GM23338 (cell line): ENCODE measurements at regions not wholly inside any gene's neighbourhood (a gene's known extent, or its start where the extent isn't known, plus 50 kb on each side); places are given as distances from the start of the nearest gene placed in this dataset.

Experiments
- ATAC-seq: fragments of 200-7000 bp; cut with Tn5 transposase; 3 replicates; pipeline ENCODE4 v1.9.1; 2020
- DNase-seq: peaks from one replicate; pipeline ENCODE4 v3.0.0-alpha.2; 2015; ENCODE audit warnings: low spot score
- H2AFZ ChIP-seq: fragments of 200-600 bp; sonication (generic); 2 replicates; pipeline ENCODE4 v1.8.0; 2016; ENCODE audit warnings: antibody characterized with exemption, mild to moderate bottlenecking, moderate library complexity
- H3F3A ChIP-seq: fragments of 200-600 bp; sonication (generic); replicated peaks from 2 replicates; pipeline ENCODE4 v1.8.0; 2017; ENCODE audit warnings: antibody characterized with exemption, mixed run types, low read depth
- H3K27ac ChIP-seq: fragments of 200-600 bp; sonication (generic); 2 replicates; pipeline ENCODE4 v1.6.1; 2016; ENCODE audit warnings: low read depth
- H3K27me3 ChIP-seq: fragments of 200-600 bp; sonication (generic); 2 replicates; pipeline ENCODE4 v1.8.0; 2016; ENCODE audit warnings: mild to moderate bottlenecking, mixed run types, moderate library complexity; ENCODE audit not compliant: insufficient read depth
- H3K36me3 ChIP-seq: fragments of 200-600 bp; sonication (generic); 2 replicates; pipeline ENCODE4 v1.8.0; 2016; ENCODE audit warnings: mild to moderate bottlenecking; ENCODE audit not compliant: insufficient read depth
- H3K4me1 ChIP-seq: fragments of 200-600 bp; sonication (generic); 2 replicates; pipeline ENCODE4 v1.8.0; 2016; ENCODE audit warnings: mild to moderate bottlenecking, moderate library complexity; ENCODE audit not compliant: insufficient read depth
- H3K4me2 ChIP-seq: fragments of 200-600 bp; sonication (generic); 2 replicates; pipeline ENCODE4 v1.7.1; 2017; ENCODE audit warnings: mixed run types
- H3K4me3 ChIP-seq: fragments of 200-600 bp; sonication (generic); 2 replicates; pipeline ENCODE4 v1.6.1; 2016; ENCODE audit warnings: mixed run types
- H3K79me2 ChIP-seq: fragments of 200-600 bp; sonication (generic); replicated peaks from 2 replicates; pipeline ENCODE4 v1.8.0; 2017; ENCODE audit warnings: mild to moderate bottlenecking; ENCODE audit not compliant: insufficient read depth
- H3K9me2 ChIP-seq: fragments of 200-600 bp; sonication (generic); 2 replicates; pipeline ENCODE4 v1.8.0; 2017; ENCODE audit not compliant: insufficient read depth
- H4K20me1 ChIP-seq: fragments of 200-600 bp; sonication (generic); replicated peaks from 2 replicates; pipeline ENCODE4 v1.8.0; 2017; ENCODE audit warnings: mild to moderate bottlenecking; ENCODE audit not compliant: insufficient read depth
- H3K27ac Mint-ChIP-seq: 2 replicates; pipeline ENCODE4 v1.8.0; 2020; ENCODE audit warnings: inconsistent platforms, mild to moderate bottlenecking, moderate library complexity, mixed read lengths
- H3K27me3 Mint-ChIP-seq: 3 replicates; pipeline ENCODE4 v1.8.0; 2022; ENCODE audit warnings: low read depth, mild to moderate bottlenecking, moderate library complexity, mixed read lengths, inconsistent platforms; ENCODE audit not compliant: insufficient read depth, poor library complexity
- H3K36me3 Mint-ChIP-seq: 3 replicates; pipeline ENCODE4 v1.8.0; 2021; ENCODE audit warnings: low read depth, mild to moderate bottlenecking, inconsistent platforms, moderate library complexity, mixed read lengths
- H3K4me1 Mint-ChIP-seq: 3 replicates; pipeline ENCODE4 v1.8.0; 2020; ENCODE audit warnings: mild to moderate bottlenecking, inconsistent platforms, mixed read lengths
- H3K4me3 Mint-ChIP-seq: 3 replicates; pipeline ENCODE4 v1.8.0; 2021; ENCODE audit warnings: moderate library complexity, mild to moderate bottlenecking, inconsistent platforms, mixed read lengths
- H3K9me3 Mint-ChIP-seq: 3 replicates; pipeline ENCODE4 v1.8.0; 2020; ENCODE audit warnings: moderate library complexity, mild to moderate bottlenecking, inconsistent platforms, mixed read lengths
- CREB1 ChIP-seq: fragments of 250-450 bp; sonication (Bioruptor Pico); IDR thresholded peaks from 2 replicates; pipeline ENCODE4 v1.5.0; 2020; ENCODE audit warnings: low read depth, mild to moderate bottlenecking, moderate library complexity
- CTCF ChIP-seq, 2 experiments: fragments of 200-600 bp in 1 of 2; sonication (generic) in 1 of 2; conservative IDR thresholded peaks; 2 replicates each; pipeline versions ENCODE4 v1.5.1 to v1.6.1; 2016 to 2017; ENCODE audit warnings: antibody characterized with exemption in 2 of 2, low read depth in 2 of 2, mild to moderate bottlenecking in 2 of 2, moderate library complexity in 1 of 2
- ETS1 ChIP-seq: IDR thresholded peaks from 2 replicates; pipeline ENCODE4 v1.6.1; 2016; ENCODE audit warnings: antibody characterized with exemption
- NANOG ChIP-seq: IDR thresholded peaks from 2 replicates; pipeline ENCODE4 v1.6.1; 2016; ENCODE audit warnings: antibody characterized with exemption, borderline replicate concordance
- POLR2AphosphoS5 ChIP-seq: IDR thresholded peaks from 2 replicates; pipeline ENCODE4 v1.6.1; 2016; ENCODE audit warnings: antibody characterized with exemption, low read depth
- REST ChIP-seq: IDR thresholded peaks from one replicate; pipeline ENCODE4 v1.6.1; 2018; ENCODE audit warnings: antibody characterized with exemption; ENCODE audit not compliant: unreplicated experiment
- STAT1 ChIP-seq: IDR thresholded peaks from one replicate; pipeline ENCODE4 v1.6.1; 2016; ENCODE audit warnings: antibody characterized with exemption; ENCODE audit not compliant: unreplicated experiment
- ZNF462 ChIP-seq: fragments of 250-450 bp; sonication (Bioruptor Pico); IDR thresholded peaks from 2 replicates; pipeline ENCODE4 v1.5.0; 2020; ENCODE audit warnings: mild to moderate bottlenecking, moderate library complexity

- TF ChIP-seq ETS1, result no peak
- no peak for TF ChIP-seq CTCF (conservative IDR thresholded peaks at IDR 0.05; ENCODE audit: low read depth in 2 of 2)
- no peak for TF ChIP-seq NANOG
Observed at GRCh38 chr4:123672987-123673386, 276.4 kb downstream of the SPRY1 start (continued).

- H3K4me3 Mint-ChIP-seq, result no peak overlapping the region
- no peak overlapping the region for H3K27ac Mint-ChIP-seq
- peaks cover 12% of the 10 kb centered on the region for H3K4me1 Mint-ChIP-seq
- Histone ChIP-seq H3F3A (no peaks in the 10 kb centered on the region), H3K79me2 (no peaks in the 10 kb centered on the region), H4K20me1 (no peaks in the 10 kb centered on the region), H3K9me2 (no peaks in the 10 kb centered on the region), H3K4me2 (no peak overlapping the region), H2AFZ (no peak overlapping the region), H3K4me1 (peaks cover 10% of the 10 kb centered on the region), H3K27me3 (no peaks in the 10 kb centered on the region), H3K36me3 (no peaks in the 10 kb centered on the region), H3K27ac (no peak overlapping the region), H3K4me3 (no peak overlapping the region)
- H3K36me3 Mint-ChIP-seq, result no peaks in the 10 kb centered on the region
- no peak for ATAC-seq
- H3K9me3 Mint-ChIP-seq, result no peaks in the 10 kb centered on the region
- DNase-seq, result no peak
- H3K27me3 Mint-ChIP-seq, result no peaks in the 10 kb centered on the region
- TF ChIP-seq STAT1, result no peak
- no peak for TF ChIP-seq POLR2AphosphoS5
- TF ChIP-seq CTCF (conservative IDR thresholded peaks at IDR 0.05; ENCODE audit: low read depth in 2 of 2), result no peak
- no peak for TF ChIP-seq ZNF462 (CRISPR knock-in tag)
- TF ChIP-seq REST, result no peak
- no peak for TF ChIP-seq CREB1 (CRISPR knock-in tag)
- no peak for TF ChIP-seq ETS1
- TF ChIP-seq NANOG, result no peak
Observed at GRCh38 chr4:123673971-123674370, 277.4 kb downstream of the SPRY1 start.
